ENCODE measurements at regions not wholly inside any gene's neighbourhood (a gene's known extent, or its start where the extent isn't known, plus 50 kb on each side); places are given as distances from the start of the nearest gene placed in this dataset.

DNA sequence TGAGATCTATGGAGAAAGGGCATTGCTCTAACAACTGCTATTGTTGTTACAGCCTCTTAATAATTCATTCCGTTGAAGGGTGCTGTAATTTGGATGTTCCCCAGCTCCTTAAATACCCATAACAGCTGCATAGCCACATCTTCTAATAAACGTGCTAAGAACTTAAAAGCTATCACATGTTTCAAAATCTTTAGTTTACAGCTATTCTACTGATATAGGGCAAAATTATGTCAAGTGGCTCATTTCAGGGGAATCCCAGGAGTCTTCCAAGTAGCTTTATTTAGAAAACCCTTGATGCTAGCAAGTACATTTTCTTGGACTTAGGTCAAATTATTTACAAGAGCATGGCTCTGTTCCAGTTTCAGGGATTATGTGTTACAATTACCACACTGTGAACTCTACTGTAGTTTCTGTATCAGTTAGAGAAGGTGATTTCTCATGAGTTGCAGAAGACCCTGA is 990.4 kb upstream of the ACO1 start:
- H3K4me1 ChIP-seq = no peaks in the 10 kb centered on the region
- H3K27me3 ChIP-seq (replicated peaks; ENCODE audit: control insufficient read depth, insufficient read depth, low read length) = no peaks in the 10 kb centered on the region
- ChIA-PET POLR2A (no interaction called here), CTCF (no interaction called here)
- H3K36me3 ChIP-seq (ENCODE audit: control insufficient read depth, insufficient read depth, low read length) = no peaks in the 10 kb centered on the region
- Mint-ChIP-seq H3K36me3 (ENCODE audit: insufficient read depth, unreplicated experiment) (no peaks in the 10 kb centered on the region), H3K9me3 (ENCODE audit: unreplicated experiment) (no peaks in the 10 kb centered on the region), H3K4me3 (ENCODE audit: unreplicated experiment) (no peak overlapping the region), H3K4me1 (ENCODE audit: low read depth, unreplicated experiment) (no peaks in the 10 kb centered on the region), H3K27ac (ENCODE audit: unreplicated experiment) (no peak overlapping the region), H3K27me3 (ENCODE audit: insufficient read depth, unreplicated experiment) (peaks cover 3% of the 10 kb centered on the region)
- no peak overlapping the region for H3K4me3 ChIP-seq (ENCODE audit: low read depth, low read length)
- no peaks in the 10 kb centered on the region for H3K9me3 ChIP-seq
- DNase-seq = no peak
- TF ChIP-seq, protein P1, sequence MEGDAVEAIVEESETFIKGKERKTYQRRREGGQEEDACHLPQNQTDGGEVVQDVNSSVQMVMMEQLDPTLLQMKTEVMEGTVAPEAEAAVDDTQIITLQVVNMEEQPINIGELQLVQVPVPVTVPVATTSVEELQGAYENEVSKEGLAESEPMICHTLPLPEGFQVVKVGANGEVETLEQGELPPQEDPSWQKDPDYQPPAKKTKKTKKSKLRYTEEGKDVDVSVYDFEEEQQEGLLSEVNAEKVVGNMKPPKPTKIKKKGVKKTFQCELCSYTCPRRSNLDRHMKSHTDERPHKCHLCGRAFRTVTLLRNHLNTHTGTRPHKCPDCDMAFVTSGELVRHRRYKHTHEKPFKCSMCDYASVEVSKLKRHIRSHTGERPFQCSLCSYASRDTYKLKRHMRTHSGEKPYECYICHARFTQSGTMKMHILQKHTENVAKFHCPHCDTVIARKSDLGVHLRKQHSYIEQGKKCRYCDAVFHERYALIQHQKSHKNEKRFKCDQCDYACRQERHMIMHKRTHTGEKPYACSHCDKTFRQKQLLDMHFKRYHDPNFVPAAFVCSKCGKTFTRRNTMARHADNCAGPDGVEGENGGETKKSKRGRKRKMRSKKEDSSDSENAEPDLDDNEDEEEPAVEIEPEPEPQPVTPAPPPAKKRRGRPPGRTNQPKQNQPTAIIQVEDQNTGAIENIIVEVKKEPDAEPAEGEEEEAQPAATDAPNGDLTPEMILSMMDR (IDR thresholded peaks at IDR 0.05; ENCODE audit: insufficient read depth in 1 of 2, low read depth in 1 of 2, low read length in 1 of 2, severe bottlenecking in 1 of 2, unreplicated experiment in 1 of 2) = no peak
- no TSS peak for BruUV-seq (replicated peaks)
- intact Hi-C loops (cut with micrococcal nuclease; ENCODE audit: unreplicated experiment) = no loop called here

DNA sequence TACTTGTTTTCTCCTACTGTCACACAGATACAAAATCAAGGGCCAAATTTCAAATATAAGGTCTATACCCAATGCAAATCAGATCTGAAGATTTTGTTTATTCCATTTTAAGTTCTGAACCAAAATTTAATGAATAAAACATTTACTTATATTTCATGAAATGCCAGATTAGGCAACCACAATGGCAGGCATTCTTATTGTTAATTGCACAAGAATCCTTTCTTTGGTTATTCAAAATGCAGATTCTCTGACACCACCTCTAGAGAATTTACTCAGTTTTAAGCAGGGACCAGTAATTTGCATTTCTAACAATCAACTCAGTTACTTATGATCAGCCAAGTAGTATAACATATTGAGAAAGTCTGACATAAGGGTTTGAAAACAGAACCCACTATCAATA is 972.4 kb upstream of the ACO1 start:
- no peaks in the 10 kb centered on the region for H3K4me1 Mint-ChIP-seq (ENCODE audit: low read depth, unreplicated experiment)
- no peaks in the 10 kb centered on the region for H3K9me3 ChIP-seq
- no peaks in the 10 kb centered on the region for H3K9me3 Mint-ChIP-seq (ENCODE audit: unreplicated experiment)
- POLR2A ChIA-PET = no interaction called here
- no peaks in the 10 kb centered on the region for H3K27me3 ChIP-seq (replicated peaks; ENCODE audit: control insufficient read depth, insufficient read depth, low read length)
- BruUV-seq (replicated peaks) = no TSS peak
- no peak overlapping the region for H3K4me3 ChIP-seq (ENCODE audit: low read depth, low read length)
- no peak overlapping the region for H3K4me3 Mint-ChIP-seq (ENCODE audit: unreplicated experiment)
- H3K27me3 Mint-ChIP-seq (ENCODE audit: insufficient read depth, unreplicated experiment) = peaks cover 7% of the 10 kb centered on the region
- CTCF ChIA-PET = no interaction called here
- H3K27ac Mint-ChIP-seq (ENCODE audit: unreplicated experiment) = no peak overlapping the region
- no peak for DNase-seq
- H3K4me1 ChIP-seq = no peaks in the 10 kb centered on the region
- TF ChIP-seq, protein P1 (IDR thresholded peaks at IDR 0.05; ENCODE audit: insufficient read depth in 1 of 2, low read depth in 1 of 2, low read length in 1 of 2, severe bottlenecking in 1 of 2, unreplicated experiment in 1 of 2) = no peak
- H3K36me3 ChIP-seq (ENCODE audit: control insufficient read depth, insufficient read depth, low read length) = no peaks in the 10 kb centered on the region
- no peaks in the 10 kb centered on the region for H3K36me3 Mint-ChIP-seq (ENCODE audit: insufficient read depth, unreplicated experiment)
- intact Hi-C loops (cut with micrococcal nuclease; ENCODE audit: unreplicated experiment) = no loop called here

DNA sequence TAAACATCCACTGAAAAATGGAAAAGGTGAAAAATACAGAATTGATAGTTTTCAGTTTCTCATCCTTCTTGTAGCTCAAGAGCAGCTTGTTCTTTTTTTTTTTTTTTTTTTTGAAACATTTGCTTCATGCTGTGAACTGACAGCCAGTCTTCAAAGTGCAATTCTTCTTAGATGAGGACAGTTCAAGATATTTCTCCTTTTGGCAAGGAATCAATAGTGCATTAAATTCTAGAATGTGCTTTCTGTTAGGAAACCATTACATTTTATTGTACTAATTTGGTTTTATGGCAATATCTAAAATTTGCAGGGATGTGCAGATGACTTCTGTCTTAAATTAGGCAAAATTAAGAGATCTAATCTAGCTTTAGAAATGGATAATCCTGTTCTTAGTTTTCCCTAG is 969.3 kb upstream of the ACO1 start:
- Histone ChIP-seq H3K4me3 (ENCODE audit: low read depth, low read length) (no peak overlapping the region), H3K4me1 (no peaks in the 10 kb centered on the region), H3K27me3 (replicated peaks; ENCODE audit: control insufficient read depth, insufficient read depth, low read length) (no peaks in the 10 kb centered on the region), H3K36me3 (ENCODE audit: control insufficient read depth, insufficient read depth, low read length) (no peaks in the 10 kb centered on the region), H3K9me3 (no peaks in the 10 kb centered on the region)
- Mint-ChIP-seq H3K9me3 (ENCODE audit: unreplicated experiment) (no peaks in the 10 kb centered on the region), H3K27me3 (ENCODE audit: insufficient read depth, unreplicated experiment) (no peaks in the 10 kb centered on the region), H3K4me1 (ENCODE audit: low read depth, unreplicated experiment) (no peaks in the 10 kb centered on the region), H3K4me3 (ENCODE audit: unreplicated experiment) (no peak overlapping the region), H3K27ac (ENCODE audit: unreplicated experiment) (no peak overlapping the region), H3K36me3 (ENCODE audit: insufficient read depth, unreplicated experiment) (no peaks in the 10 kb centered on the region)
- TF ChIP-seq, protein P1 (IDR thresholded peaks at IDR 0.05; ENCODE audit: insufficient read depth in 1 of 2, low read depth in 1 of 2, low read length in 1 of 2, severe bottlenecking in 1 of 2, unreplicated experiment in 1 of 2) = no peak
- ChIA-PET CTCF (no interaction called here), POLR2A (no interaction called here)
- BruUV-seq (replicated peaks) = no TSS peak
- DNase-seq = no peak
- intact Hi-C loops (cut with micrococcal nuclease; ENCODE audit: unreplicated experiment) = no loop called here
